ENCODE measurements at regions not wholly inside any gene's neighbourhood (a gene's known extent, or its start where the extent isn't known, plus 50 kb on each side); places are given as distances from the start of the nearest gene placed in this dataset.

DNA sequence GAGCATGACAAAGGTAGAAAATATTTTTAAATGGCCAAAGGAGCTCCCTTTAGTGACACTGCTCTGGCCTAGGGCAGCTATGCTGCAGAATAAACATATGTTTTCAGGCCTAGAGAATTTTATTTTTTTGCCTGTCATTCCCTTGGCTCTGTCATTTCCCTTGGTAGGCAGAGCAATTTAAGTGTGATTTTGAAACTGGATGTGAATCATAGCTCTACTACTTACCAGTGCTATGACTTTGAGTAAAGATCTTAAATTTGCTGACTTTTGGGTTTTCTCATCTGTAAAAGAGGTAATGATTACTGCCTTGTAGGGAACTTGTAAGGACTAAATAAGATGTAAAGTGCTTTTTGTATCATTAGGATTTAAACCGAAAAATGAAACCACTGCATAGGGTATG lies 189.0 kb upstream of the ZRANB2 start:
- ATAC-seq = no peak
- intact Hi-C loops (cut with DNase I, micrococcal nuclease) = no loop called here
- no peak for DNase-seq

DNA sequence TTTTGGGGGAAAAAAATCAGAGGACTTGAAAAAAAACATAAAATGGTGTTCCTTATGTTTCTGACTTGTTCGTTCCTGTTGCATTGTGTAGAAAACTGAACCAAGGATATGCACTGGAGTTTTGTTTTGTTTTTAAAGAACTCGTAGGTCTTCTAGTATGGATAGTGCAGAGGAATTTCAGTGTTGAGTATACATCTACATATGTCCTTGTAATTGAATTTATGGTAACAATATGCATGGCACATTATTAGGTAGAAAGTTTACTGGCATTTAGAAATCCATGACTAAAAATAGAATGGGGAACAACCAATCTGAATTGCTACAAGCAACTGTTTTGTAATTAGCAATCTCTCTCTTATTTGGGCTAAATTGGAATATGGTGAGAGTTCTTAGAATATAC lies 188.3 kb upstream of the ZRANB2 start:
- no peak for DNase-seq
- intact Hi-C loops (cut with DNase I, micrococcal nuclease) = no loop called here
- no peak for ATAC-seq

DNA sequence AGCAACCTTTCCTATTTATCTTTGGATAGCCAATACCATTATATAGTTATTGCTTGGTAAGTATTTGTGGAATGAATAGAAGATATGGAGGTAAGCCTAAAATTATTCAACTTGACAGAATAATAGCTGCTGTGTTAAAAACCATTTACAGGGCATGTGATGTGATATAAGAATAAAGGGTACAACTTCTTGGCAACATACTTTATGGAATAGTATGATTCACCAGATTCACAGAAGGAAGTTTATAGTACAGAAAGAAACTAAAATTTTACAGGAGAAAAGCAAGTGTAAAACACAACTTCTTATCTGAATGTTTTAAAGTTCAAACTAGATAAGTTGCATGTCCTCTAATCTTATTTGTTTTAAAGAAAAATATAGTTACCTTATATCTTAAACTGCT lies 186.4 kb upstream of the ZRANB2 start:
- ATAC-seq = peak; percentile 42
- intact Hi-C loops (cut with DNase I, micrococcal nuclease) = no loop called here
- no peak for DNase-seq

DNA sequence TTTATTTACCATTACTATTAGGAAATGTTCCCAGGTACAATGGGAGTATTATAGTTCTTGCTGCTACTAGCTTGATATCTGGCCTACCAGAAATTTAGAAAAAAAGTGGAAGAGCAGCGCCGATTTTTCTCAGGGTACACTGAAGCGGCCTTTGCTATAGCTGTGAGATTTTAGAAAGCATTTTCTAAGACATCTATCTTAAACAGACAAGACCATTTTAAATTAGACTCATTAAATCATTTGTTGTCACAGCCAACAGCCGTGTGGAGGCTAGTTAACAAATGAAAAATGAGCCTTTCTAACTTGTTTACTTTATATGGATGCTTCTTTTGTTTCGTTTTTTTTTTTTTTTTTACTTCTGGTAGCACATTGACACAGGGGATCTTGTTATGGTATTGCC lies 183.2 kb upstream of the ZRANB2 start:
- intact Hi-C loops (cut with DNase I, micrococcal nuclease) = no loop called here
- ATAC-seq (no peak), DNase-seq (no peak)

DNA sequence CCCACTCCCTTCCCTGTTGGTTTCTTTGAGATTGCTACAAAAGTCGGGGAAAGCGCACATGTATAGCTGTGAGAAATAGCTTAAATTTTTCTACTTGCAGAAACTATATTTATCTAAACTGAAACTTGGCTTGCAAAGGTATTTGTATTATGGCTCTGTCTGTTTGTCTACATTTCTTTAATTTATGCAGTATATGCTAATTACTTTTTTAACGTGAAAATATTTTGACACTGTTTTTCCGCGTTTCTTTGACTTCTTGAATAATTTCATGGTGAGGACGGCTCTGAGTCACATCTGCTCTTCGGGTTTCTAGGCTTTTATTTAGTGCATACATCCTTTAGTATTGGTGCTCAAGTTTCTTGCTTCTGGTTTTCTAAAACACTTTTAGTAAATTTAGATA lies 182.1 kb upstream of the ZRANB2 start:
- intact Hi-C loops (cut with DNase I, micrococcal nuclease) = no loop called here
- no peak for ATAC-seq
- DNase-seq = no peak

GRCh38 chr1:71252900-71253299 lies 172.1 kb upstream of the ZRANB2 start:
- DNase-seq (no peak), ATAC-seq (no peak)
- intact Hi-C loops (cut with DNase I, micrococcal nuclease) = no loop called here

DNA sequence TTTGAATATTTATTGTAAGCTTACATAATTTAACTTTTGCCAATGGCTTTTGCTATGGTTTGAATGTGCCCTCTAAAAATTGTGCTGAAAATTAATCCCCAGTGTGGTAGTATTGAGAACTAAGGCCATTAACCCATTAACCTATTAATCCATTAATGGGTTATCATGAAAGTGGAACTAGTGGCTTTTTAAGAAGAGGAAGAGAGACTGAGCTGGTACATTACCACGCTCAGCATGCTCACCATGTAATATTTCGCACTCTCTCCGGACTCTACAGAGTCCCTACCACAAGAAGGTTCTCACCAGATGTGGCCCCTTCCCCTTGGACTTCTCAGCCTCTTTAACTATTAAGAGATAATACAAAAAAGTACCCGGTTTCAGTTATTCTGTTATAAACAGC lies 164.4 kb upstream of the ZRANB2 start:
- intact Hi-C loops (cut with DNase I, micrococcal nuclease) = no loop called here
- ATAC-seq (no peak), DNase-seq (no peak)

DNA sequence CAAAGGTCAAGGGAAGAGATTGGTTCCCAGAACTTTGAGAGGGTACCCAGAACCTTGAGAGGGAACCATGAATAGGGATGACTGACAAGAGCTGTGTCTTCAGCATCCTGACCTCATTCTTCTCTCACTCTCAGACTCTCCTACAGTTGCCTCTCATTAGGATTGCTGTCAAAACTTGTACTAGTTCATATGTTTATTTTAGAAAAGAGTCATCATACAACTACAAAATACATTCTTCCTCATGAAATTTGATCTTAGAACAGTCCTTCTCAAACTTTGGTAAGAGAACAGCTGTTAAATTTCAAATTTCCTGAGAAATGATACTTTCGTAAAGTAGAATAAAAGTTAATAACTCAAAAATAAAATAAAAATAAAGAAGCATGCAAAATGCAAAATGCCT lies 161.4 kb upstream of the ZRANB2 start:
- intact Hi-C loops (cut with DNase I, micrococcal nuclease) = no loop called here
- ATAC-seq (no peak), DNase-seq (no peak)

DNA sequence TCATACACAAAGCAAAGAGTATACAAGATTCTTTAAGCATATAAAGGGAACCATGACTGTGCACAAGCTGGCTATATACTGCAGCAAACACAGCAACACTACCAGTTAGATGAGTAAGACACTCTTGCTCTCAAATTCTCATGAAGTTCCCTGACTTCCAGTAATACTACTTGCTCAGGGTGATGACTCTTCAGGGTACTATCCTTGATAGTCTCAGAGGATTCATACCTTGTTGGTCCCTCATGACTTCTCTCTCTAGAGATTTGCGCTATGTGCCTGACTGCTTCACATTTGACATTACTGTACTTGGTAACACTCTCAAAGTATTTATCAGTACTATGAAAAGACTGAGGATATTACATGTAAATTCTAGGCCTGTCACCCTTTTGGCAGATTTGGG lies 159.8 kb upstream of the ZRANB2 start:
- DNase-seq (no peak), ATAC-seq (no peak)
- intact Hi-C loops (cut with DNase I, micrococcal nuclease) = no loop called here

- DNase-seq (no peak), ATAC-seq (no peak)
- intact Hi-C loops (cut with DNase I, micrococcal nuclease) = no loop called here
Observed at GRCh38 chr1:71236503-71236902, 155.7 kb upstream of the ZRANB2 start.

- intact Hi-C loops (cut with DNase I, micrococcal nuclease) = no loop called here
- no peak for DNase-seq
- ATAC-seq = no peak
Observed at GRCh38 chr1:71233645-71234044, 152.8 kb upstream of the ZRANB2 start.

DNA sequence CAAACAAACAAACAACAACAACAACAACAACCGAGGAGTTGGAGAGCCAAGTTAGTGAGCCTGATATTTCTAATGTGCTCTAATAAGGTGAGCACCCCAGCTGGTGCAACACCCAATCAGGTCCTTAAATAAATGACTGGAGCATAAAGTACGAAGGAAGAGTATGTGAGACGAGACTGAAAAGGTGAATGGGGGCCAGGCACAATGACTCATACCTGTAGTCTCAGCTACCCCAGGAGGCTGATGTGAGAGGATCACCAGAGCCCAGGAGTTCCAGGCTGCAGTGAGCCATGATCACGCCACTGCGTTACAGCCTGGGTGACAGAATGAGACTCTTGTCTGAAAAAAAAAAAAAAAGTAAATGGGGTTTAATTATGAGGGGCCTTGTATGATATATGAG lies 152.0 kb upstream of the ZRANB2 start:
- intact Hi-C loops (cut with DNase I, micrococcal nuclease) = no loop called here

DNA sequence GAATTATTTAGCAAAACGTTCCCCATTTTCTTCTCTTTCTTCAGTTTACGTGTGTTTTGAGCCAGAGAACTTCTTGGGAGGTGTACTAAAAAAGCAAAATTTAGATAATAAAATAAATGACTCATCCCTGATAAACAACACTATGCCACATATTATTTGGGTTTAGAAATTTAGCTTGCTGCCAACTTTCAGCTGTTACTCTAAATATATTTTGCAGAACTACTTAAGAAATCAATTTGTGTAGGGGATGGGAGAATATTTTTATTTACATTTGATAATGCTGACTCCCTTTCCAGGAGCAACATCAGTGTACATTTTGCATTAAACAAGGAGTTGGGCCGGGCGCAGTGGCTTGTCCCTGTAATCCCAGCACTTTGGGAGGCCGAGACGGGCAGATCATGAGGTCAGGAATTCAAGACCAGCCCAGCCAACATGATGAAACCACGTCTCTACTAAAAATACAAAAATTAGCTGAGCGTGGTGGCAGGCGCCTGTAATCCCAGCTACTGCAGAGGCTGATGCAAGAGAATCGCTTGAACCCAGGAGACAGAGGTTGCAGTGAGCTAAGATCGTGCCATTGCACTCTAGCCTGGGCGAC lies 151.4 kb upstream of the ZRANB2 start:
- DNase-seq (peak in 1 of 2 donors; percentile 5), ATAC-seq (no peak)
- intact Hi-C loops (cut with DNase I, micrococcal nuclease) = no loop called here

More for the DNA sequence above, 152.0 kb upstream of the ZRANB2 start:
- DNase-seq = no peak
- no peak for ATAC-seq

DNA sequence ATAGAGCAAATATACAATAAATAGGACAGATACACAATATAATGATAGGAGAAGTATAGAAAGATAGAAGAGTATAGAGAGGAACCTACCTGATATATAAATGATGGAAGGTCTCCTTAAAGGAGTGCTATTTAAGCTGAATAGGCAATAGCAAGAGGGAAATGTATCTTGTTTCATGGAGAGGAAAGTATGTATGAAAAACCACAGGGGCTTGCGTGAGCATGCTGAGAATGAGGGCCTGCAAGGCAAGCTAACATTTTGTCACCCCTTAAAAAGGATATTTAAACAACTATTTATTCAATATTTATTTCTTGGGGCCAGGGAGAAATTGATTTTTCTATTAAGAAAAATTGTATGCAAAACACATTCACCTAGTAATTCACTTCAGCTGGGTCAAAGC lies 150.9 kb upstream of the ZRANB2 start:
- DNase-seq = no peak
- ATAC-seq = no peak
- intact Hi-C loops (cut with DNase I, micrococcal nuclease) = no loop called here

- ATAC-seq = no peak
- no peak for DNase-seq
Observed at GRCh38 chr1:71228742-71229365, 148.0 kb upstream of the ZRANB2 start.

GRCh38 chr1:71228241-71228640 lies 147.4 kb upstream of the ZRANB2 start:
- DNase-seq (no peak), ATAC-seq (no peak)
- intact Hi-C loops (cut with DNase I, micrococcal nuclease) = no loop called here

More at GRCh38 chr1:71228742-71229365, 148.0 kb upstream of the ZRANB2 start:
- intact Hi-C loops (cut with DNase I, micrococcal nuclease) = no loop called here

GRCh38 chr1:71224741-71225377 lies 144.0 kb upstream of the ZRANB2 start:
- intact Hi-C loops (cut with DNase I, micrococcal nuclease) = no loop called here
- ATAC-seq (no peak), DNase-seq (no peak)

DNA sequence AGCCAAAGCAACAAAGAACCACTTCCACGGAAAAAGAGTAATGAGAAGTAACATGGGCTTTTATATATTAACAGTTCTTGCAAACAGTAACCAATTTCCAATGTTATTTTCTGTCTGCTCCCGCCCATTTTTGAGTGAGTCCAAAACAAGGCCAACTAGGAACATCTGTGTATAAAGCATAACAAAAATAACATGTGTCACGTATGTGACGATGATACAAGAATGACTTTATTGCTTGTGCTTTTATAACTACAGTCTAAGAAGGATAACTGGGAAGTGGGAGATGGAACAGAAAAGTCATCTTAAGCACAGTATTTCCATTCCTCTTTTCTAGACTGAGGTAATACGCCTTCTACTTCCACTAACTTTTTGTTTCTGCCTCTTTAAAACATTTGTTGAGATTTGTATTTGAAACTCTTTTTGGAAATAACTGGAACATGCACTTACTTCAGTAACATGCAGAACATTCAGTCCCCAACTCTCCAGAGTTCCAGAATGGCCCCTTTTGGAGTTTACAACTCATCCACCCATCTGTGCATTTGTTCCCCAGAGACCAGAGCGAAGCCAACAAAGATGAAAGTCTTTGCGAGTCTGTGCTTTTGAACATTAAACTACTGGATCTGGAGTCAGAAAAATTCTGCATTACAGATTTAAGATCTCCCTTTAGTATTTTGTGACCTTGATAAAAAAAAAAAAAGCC lies 143.0 kb upstream of the ZRANB2 start:
- intact Hi-C loops (cut with DNase I, micrococcal nuclease) = no loop called here
- ATAC-seq (no peak), DNase-seq (no peak)

DNA sequence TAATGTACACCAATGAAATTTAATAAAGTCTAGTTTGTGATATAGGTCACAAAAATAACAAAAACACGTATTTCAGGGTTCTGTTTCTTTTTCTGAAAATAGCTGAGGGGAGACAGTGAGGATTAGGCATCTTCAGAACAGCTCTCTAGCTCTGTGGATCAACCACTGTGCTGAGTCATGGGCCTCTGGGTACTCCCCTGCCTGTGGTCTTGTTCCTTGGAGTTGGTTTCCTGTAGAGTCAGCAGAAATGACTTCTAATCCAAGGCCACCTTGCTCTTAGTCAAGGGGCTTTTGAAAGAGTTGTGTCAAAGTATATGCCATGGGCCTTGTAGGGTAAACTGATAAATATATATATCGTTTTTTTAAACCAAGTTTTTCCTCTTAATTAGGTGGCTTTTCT lies 141.8 kb upstream of the ZRANB2 start:
- no peak for DNase-seq
- ATAC-seq = no peak
- intact Hi-C loops (cut with DNase I, micrococcal nuclease) = no loop called here

- ATAC-seq (no peak), DNase-seq (no peak)
- intact Hi-C loops (cut with DNase I, micrococcal nuclease) = no loop called here
Observed at GRCh38 chr1:71210718-71211117, 129.9 kb upstream of the ZRANB2 start.
